ENCODE measurements at regions not wholly inside any gene's neighbourhood (a gene's known extent, or its start where the extent isn't known, plus 50 kb on each side); places are given as distances from the start of the nearest gene placed in this dataset.

- H4K20me1 ChIP-seq (replicated peaks; ENCODE audit: control insufficient read depth, insufficient read depth, low read length) = no peaks in the 10 kb centered on the region
- no peaks in the 10 kb centered on the region for H3K79me2 ChIP-seq (ENCODE audit: control insufficient read depth, insufficient read depth, low read length)
- H3K4me1 ChIP-seq (replicated peaks in 1 of 2; ENCODE audit: control insufficient read depth in 2 of 2, insufficient read depth in 2 of 2, low read length in 2 of 2) = no peaks in the 10 kb centered on the region
- CTCF ChIA-PET (ENCODE audit: low intra/inter-chr PET ratio) = no interaction called here
- no peak for TF ChIP-seq BCOR (IDR thresholded peaks at IDR 0.05)
- no peak for TF ChIP-seq STAT6 (CRISPR knock-in tag; IDR thresholded peaks at IDR 0.05)
- TF ChIP-seq ZBTB34 (CRISPR knock-in tag; IDR thresholded peaks at IDR 0.05) = no peak
- TF ChIP-seq ZNF311 (CRISPR knock-in tag; IDR thresholded peaks at IDR 0.05) = no peak
- no peak for DNase-seq (ENCODE audit: extremely low read depth in 1 of 4, low spot score in 3 of 4)
- no peak overlapping the region for H3K4me3 ChIP-seq
- no peak overlapping the region for H2AFZ ChIP-seq (ENCODE audit: low read depth, low read length)
- H3K27me3 ChIP-seq (ENCODE audit: control insufficient read depth in 2 of 2, insufficient read depth in 2 of 2, low read length in 2 of 2) = no peaks in the 10 kb centered on the region
- H3K27ac ChIP-seq (ENCODE audit: extremely low read depth, low read depth, low read length) = no peak overlapping the region
- no peak overlapping the region for H3K9ac ChIP-seq (ENCODE audit: insufficient read depth in 1 of 2, low read depth in 2 of 2, low read length in 2 of 2)
- no peak for FAIRE-seq
- ATAC-seq = no peak
- H3K36me3 ChIP-seq (ENCODE audit: control insufficient read depth, insufficient read depth, low read length) = no peaks in the 10 kb centered on the region
- intact Hi-C loops (cut with micrococcal nuclease) (no loop called here), in situ Hi-C loops (cut with MboI) (no loop called here)
- H3K9me3 ChIP-seq (replicated peaks; ENCODE audit: control insufficient read depth, insufficient read depth, low read depth, low read length) = no peaks in the 10 kb centered on the region
- no peak overlapping the region for H3K4me2 ChIP-seq (ENCODE audit: insufficient read depth, low read length)
- BruUV-seq (replicated peaks) = no TSS peak
- no peaks in the 10 kb centered on the region for H3K9me1 ChIP-seq (ENCODE audit: control insufficient read depth, insufficient read depth, low read length)
- POLR2A ChIA-PET = no interaction called here
Measured at GRCh38 chr6:66357781-66358180, 650.8 kb upstream of the EYS start.

Data from K562 (cell line).